NK-92 treated with Interleukin-12 subunit alpha and Interleukin-12 subunit beta, amount 100 ng/mL, for 24 hours (cell line): ENCODE measurements at regions not wholly inside any gene's neighbourhood (a gene's known extent, or its start where the extent isn't known, plus 50 kb on each side); places are given as distances from the start of the nearest gene placed in this dataset.
A peak's percentile ranks its signal among the peaks of the same experiment; 100 is the strongest.
"Not testable (repeated sequence)": the region's sequence is repeated elsewhere in the genome, so short reads cannot be mapped to it uniquely, and the experiment has no call there.

ENCODE experiments used
- DNase-seq: peaks from one replicate; lab custom pipeline; 2025; lab: John Stamatoyannopoulos, UW

DNA sequence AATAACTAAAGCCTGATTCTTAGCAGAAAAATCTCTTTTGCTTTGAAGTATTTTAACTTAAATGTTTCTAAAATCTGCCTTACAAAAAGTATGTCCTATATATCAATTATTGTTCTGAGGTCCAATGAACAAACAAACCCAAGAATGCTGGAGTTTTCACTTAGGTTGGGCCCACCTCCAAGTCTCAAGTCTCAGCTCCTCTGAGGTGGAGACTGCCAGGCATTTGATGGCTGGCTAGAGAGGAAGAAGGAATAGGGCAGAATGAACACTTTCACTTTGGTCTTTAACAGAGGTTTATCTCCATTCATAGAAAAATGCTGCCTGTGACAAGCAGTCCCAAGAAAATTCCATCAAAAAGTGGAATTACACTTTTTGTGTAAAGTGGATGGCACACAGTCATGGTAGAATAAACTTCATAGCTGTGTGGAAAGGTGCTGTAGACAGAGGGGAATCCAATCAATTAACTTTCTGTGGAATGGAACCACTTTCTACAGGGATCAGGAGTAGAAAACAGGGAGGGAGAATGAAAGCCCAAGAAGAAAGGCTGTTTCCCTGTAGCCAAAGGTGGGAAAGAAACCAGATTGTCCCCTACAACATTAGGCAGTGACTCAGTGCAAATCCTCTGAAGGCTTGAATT, 349.4 kb upstream of the RUNX1 start:
- DNase-seq = no peak

DNA sequence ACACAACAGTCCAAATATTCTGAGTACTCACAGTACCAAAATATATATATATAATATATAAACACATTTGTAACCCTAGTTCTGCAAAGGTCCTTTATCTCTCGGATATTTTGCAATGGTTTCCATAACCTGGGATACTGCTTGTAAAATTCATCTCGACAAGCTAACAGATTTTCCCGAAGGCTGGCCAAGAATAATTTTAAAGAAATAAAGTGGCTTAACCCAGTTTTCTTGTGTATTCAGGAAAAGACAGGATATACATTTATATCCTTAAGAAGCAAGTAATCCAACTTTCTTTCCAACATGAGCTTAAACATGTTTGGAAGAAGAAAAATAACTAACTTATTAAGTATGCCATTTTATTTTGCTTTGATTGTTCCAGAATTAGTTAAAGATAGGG, 348.7 kb upstream of the RUNX1 start:
- no peak for DNase-seq

DNA sequence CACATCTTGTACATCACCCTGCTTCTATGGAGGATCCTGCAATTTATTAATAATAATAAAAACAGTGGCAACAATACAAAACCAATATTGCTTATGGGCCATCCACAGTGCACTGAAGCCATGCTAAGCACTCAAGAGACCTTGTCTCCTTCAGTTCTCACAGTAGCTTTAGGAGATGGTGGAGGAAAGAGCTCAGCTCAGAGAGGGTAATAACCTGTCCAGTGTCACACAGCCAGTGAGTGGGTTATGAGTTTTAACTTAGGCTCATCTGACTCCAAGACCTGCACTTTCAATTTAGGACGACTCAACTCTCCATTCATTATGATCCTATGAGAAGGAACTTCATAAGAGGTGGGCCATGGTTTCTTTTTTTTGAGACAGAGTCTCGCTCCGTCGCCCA, 347.6 kb upstream of the RUNX1 start:
- DNase-seq = no peak

DNA sequence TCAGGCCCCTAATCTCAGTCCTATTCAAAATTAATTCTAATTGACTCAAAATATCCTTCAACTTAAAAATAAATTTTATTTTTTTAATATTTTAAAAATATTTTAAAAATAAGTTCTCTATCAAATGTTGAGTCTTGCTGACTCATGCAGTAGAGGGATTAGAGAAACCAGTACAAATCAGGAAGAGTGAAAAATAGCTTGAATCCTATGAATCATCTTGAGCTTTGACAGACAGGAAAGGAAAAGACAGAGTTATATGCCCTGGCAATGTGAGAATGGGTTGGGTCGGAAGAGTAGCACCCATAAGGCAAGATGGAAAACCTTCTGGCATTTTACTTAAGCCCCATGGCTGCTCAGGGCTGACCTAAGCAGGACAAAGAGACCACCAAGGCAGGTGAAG, 346.6 kb upstream of the RUNX1 start:
- no peak for DNase-seq

DNA sequence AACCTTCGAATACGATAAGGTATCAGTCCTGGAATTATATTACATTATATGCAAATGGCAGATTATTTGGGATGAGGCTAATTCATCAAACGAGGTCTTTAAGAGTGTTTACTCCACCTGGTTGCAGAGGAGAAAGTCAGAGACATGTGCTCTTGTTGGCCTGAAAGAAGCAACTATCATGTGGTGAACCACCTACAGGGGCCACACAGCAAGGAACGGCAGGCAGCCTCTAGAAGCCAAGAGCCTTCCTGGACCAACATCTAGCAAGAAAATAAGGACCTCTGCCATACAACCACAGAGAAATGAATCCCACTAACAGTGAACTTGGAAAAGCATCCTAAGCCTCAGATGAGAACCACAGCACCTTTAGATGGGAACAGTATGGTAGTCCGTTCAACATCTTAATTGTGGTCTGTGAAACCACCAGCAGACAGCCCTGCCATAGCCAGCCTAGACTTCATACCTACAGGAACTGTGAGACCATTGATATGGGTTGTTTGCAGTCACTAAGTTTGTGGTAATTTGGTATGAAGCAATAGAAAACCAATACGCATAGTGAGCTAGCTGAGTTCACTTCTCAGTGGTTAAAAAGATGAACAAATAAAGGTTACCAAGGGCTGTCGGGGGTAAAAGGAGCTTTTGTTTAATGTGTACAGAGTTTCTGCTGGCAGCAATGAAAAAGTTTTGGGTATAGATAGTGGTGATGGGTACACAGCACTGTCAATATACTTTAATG, 345.7 kb upstream of the RUNX1 start:
- DNase-seq = peak; percentile 32

DNA sequence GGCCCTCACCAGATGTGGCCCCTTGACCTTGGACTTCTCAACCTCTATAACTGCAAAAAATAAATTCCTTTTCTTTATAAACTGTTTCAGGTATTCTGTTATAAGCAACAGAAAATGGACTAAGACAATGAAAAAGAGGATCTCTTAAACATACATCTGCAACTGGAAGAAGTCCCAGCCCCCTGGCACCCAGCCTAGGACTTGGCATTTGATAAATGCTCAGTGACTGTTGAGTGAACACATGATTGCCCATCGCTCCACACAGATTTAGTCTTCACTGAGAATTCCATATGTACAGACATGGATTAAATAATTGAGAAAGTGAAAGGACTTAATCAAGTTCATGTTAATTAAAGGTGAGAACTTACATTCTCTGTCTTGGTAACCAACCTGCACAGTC, 344.9 kb upstream of the RUNX1 start:
- no peak for DNase-seq

DNA sequence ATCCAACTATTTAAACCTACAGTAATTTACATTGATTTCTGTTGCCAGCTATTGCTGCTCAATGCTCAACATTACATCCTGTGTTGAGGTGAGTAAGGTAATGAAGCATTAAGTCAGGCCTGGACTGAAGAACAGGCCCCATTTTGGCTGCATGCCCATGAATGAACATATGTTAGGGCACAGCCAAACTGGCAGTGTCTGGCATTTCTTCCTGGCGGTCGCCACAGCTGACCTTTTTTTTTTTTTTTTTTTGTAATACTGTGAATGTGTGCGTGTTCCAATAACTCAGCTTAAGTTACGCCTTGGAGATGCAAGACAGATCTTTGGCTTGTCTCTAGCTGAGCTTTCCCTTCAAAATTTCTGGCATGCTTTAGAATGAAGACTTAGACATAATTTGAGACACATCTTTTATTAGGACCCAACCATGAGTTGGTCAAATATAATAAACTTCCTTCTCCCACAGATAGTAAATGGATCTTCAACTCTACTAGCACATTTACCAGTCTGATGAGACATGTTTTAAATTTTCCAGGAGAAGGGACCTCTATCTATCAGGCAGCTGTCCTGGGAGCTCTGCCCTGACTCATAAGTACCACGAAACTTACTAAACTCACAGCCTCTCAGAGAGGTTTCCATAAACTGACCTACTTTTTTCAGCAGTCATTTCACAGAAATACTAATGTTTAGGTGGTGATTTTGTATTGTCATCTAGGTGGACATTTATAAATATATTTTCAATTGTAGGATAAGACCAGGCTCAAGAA, 341.1 kb upstream of the RUNX1 start:
- DNase-seq = no peak

DNA sequence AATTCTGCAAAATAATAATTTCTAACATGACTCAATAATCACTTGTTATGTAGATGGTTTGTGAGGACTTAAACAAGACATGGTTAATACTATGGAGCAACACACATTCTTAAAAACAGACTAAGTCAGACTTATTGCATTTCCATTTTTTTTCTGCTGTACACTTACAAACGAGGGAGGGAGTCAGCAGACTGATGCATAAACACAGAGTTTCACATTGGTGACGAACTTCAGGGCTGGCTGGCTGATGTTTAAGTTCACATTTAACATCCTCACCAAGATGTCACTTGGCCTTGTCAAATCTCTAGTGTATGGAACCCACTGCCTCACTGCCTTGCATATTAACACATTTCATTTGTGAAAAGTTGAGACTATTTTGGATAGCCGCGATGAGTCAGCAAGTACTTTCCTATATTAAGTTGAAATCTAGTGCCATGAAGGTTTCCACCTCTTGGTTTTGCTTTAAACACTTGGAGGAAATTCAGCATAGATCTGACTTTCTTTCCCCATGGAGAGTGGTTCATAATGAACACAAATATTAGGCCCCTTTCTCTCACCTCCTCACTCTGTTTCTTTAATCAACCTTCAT, 337.5 kb upstream of the RUNX1 start:
- DNase-seq = no peak

DNA sequence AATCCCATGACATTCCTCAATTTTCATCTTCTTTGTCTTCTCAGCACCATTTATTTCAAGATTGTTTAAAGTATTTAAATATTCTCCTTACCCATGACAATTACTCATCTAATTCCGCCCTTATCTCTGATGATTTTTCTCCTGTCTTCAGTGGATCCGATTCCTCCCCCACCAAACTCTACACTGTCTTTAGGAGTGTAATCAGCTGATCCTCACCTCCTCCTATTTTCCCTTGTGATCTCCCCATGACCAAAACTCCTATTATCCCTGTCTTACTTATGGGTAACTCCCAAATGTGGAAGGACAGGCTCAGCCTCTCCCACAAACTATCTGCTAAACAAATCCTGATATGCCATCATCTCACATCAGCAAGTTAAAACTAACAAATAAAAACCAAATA, 335.3 kb upstream of the RUNX1 start:
- no peak for DNase-seq

DNA sequence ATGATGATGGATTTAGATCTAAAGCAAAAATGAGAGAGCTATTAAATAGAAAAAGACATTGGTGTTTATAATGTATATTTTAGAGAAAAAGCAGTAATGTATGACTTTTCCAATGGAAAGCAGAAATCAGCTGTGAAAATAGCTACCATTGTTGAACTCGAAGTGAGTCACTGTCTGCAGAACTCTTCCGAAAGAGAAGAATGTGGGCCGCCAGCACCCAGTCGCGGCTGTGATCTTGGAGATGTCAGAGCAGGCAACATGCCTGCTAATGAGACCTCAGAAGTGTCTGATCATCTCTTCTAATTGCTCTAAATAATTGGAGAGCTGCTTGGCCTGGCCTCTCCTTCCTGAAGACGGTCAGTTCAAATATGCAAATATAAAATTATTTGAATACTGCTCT, 333.6 kb upstream of the RUNX1 start:
- DNase-seq = no peak

DNA sequence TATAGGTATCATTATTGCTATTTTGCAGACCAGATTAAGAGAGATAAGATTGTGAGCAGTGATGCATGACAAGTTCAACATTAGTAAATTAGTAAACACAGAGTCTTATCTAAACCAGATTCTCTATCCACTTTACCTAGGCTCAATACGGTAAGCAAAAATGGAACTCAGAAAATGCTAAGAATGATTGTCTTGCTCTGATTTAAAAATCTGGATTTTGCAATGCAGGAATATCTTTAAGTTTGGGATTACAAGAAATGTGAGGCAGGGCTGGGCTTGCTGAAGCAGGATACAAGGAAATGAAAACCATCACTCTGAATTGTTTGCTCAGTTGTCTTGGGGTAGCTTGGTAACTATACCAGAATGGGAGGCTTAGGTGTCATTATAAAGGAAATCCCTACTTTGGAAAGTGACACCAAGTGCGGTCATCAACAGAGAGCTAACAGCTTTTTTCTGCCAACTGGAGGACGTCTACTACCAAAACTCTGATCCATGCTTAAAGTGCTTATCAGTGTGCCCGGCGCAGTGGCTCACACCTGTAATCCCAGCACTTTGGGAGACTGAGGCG, 332.7 kb upstream of the RUNX1 start:
- no peak for DNase-seq

DNA sequence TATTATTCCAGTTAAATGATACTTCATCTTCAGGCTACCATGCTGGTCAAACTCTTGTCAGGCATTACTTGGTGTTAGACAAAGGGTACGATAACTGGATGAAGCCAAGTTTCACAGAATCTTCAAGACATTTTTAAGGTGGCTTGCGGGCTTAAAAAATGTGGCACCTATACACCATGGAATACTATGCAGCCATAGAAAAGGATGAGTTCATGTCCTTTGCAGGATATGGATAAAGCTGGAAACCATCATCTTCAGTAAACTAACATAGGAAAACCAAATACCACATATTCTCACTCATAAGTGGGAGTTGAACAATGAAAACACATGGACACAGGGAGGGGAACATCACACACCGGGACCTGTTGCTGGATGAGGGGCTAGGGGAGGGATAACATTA, 331.2 kb upstream of the RUNX1 start:
- DNase-seq = not testable (repeated sequence)

DNA sequence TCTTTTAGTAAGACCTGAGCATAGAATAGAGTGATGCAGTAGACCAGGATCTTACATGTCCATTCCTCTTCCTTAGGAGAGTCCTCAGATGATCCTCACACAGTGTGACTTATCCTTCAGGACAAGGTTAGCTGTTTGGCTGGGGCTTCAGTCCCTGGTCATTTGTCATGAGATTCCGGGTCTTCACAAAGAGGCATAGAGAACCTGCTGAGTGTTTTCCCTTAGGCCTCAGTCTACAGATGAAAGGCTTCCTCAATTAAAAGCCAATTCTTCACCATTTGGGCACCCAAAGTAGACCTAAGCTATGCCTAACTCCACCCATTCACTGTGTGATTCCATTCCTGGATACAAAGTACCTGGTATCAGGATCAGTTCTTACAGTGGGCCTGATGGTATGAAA, 329.8 kb upstream of the RUNX1 start:
- DNase-seq = no peak

DNA sequence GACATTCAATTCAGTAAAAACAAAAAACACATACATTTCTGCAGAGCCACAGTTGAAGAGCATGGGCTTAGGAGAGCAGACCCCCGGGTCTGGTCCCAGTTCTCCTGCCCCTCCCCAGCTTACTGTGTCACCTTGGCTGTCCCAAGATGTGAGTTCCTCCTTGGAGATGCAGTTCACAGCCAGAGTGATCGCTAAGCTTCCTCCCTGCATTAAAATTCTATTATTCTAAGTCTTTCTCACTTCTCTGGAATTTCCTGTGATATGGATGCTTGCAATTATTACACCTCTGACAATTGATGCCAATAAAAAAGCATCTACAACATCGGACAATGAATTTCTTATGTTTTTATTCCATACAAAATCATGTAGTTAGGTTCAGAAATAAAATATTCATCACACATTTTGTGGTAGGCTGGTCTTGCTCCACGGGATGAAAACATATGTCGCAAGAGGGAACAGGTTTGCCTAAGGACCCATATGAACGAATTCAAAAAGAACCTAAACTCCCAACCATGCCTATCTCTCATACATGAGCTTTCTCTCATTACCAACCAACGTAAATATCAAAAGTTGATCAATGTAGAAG, 328.5 kb upstream of the RUNX1 start:
- DNase-seq = no peak

DNA sequence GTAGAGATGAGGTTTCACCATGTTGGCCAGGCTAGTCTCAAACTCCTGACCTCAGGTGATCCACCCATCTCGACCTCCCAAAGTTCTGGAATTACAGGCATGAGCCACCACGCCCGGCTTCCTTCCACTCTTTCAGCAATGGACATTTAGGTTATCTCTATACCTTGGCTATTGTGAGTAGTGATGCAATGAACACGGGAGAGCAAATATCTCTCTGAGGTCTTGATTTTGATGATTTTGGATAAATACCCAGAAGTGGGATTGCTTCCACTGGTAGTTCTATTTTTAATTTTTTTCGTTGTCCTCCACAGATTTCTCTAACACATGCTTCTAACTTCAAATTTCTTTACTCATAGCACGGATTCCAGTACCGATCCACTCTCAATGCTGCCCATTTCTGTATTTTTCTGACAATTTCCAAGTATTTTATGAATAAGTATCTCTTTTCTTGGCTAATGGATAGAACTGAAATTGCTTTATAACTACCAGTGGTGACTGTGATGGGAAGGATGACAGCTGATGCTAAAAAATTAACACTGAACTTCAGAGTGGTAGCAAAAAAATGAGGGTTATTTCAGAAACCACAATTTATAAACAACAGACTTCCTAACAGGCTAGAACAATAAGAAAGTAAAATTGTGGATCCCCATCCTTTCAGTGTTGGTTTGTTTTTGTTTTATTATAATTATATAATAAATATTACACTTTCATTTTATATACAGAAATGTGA, 327.5 kb upstream of the RUNX1 start:
- no peak for DNase-seq

DNA sequence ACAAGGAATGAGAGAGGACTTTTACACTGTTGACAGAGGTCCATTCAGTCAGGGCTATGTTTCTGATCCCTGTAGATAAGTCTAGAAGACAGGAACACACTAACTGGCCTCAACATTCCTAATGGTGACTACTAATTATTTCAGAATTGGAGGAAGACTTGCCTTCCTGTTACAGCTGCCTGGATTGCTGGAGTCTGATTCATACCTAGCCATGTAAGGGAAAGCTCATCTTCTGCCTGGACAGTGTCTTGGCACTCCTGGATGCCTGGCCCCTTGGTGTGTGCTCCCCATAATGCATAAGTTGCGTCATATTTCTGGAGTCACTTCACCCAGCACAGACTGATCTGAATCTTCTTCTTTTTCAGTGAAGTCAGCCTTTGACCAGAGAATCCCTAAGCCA, 326.0 kb upstream of the RUNX1 start:
- DNase-seq = no peak

DNA sequence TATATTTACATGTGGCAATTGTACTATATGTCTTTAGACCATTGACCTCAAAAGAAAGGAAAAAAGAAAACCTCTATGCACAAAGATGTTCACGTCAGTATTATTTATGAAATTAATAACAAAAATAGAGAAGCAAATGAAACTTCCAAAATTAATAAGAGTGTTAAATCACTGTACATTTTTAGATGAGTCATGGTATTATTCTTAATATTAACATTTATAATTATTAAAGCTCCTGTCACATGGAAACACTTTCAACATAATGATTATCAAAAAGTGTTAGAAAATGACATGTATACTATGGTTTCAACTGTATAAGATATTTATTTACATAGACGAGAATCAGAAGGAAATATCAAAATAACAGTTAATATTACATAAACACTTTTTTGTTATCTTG, 324.9 kb upstream of the RUNX1 start:
- DNase-seq = no peak

DNA sequence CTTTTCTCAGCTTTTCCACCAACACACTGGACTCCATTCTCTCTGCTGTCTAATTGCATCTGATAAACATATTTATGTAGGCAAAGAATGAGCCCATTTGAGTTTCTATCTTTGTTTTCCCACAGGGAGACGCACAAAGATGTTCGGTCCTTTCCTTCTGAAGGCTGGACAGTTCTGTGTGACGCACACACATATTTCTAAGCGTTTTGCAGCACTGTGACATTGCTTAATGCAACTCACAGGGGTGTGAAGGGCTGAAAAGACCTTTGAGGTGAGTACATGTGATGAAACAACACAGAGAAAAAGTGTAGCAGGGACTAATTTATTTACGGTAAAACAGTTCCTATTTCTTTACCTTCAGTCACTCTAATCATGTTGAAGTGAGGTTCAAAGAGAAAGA, 323.1 kb upstream of the RUNX1 start:
- no peak for DNase-seq

DNA sequence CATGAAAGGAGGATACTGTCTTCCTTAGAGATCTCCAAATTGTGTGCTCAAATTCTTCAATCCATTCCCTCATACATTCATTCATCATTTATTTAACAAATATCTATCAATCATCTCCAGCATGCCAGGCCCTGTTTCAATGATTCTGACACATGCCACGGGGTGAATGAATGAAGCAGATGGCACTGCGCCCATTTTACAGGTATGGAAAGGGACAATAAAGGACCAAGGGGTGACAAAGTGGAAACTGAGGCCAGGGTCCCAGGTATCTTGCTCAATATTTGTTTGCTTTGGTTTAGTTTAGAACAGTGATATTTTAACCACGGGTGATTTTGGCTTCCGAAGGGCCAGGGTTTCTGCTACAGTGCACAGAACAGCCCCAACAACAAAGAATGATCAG, 321.6 kb upstream of the RUNX1 start:
- no peak for DNase-seq

DNA sequence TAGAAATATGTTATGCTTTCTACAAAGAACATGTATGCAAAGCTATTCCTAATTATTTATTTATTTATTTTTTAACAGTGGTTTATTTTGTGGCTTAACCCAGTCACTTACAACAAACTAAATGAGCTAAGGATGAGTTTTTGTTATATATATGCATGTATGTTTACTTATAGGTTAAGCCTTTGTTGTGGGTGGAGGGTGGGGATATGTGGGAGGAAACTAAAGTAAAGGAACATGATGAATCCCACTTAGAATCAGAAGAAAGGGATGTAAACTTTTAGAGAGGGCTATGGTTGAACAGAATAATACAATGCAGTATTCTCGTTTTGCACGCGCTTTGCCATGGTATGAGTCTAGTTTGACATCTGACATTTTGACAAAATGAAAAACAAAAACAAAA, 321.0 kb upstream of the RUNX1 start:
- DNase-seq = no peak

DNA sequence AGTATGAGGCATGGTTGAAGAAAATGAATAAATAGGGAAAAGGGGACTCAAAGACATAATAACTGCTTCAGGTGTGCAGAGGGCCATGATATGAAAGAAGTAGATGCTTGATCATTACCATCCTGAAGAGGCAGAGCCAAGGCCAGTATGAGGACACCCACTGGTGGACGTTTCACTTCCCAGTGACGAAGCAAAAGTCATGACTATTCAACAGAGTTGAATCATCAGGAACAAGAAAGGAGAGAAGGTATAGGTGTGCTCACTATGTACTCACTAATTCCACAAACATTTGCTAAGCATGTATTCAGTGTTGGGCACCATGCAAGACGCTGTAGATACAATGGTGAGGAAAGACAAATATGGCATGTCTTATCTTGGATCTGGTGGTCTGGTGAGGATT, 319.2 kb upstream of the RUNX1 start:
- DNase-seq = no peak

DNA sequence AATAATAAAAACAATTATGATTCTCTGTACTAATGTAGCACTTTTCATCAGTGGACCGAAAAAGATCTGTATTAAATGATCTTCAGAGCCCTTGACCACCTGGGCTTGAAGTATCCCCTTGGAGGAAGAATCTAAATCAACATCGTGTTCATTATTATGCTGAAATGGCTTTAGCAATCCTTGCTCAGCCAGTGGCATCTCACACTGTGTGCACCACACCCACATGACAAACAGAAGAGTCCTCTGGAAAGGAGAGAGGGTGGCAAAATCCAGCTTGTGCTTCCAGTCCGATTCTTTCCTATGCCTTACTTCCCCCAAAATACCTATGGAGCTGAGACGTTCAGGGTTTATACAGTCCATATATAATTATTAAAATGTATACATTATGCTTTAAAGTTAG, 318.5 kb upstream of the RUNX1 start:
- DNase-seq = no peak
